ENCODE measurements at regions not wholly inside any gene's neighbourhood (a gene's known extent, or its start where the extent isn't known, plus 50 kb on each side); places are given as distances from the start of the nearest gene placed in this dataset.

- H3K9me3 Mint-ChIP-seq = peaks cover 6% of the 10 kb centered on the region
- no peak overlapping the region for H3K27ac Mint-ChIP-seq
- TF ChIP-seq, protein P1, sequence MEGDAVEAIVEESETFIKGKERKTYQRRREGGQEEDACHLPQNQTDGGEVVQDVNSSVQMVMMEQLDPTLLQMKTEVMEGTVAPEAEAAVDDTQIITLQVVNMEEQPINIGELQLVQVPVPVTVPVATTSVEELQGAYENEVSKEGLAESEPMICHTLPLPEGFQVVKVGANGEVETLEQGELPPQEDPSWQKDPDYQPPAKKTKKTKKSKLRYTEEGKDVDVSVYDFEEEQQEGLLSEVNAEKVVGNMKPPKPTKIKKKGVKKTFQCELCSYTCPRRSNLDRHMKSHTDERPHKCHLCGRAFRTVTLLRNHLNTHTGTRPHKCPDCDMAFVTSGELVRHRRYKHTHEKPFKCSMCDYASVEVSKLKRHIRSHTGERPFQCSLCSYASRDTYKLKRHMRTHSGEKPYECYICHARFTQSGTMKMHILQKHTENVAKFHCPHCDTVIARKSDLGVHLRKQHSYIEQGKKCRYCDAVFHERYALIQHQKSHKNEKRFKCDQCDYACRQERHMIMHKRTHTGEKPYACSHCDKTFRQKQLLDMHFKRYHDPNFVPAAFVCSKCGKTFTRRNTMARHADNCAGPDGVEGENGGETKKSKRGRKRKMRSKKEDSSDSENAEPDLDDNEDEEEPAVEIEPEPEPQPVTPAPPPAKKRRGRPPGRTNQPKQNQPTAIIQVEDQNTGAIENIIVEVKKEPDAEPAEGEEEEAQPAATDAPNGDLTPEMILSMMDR (IDR thresholded peaks at IDR 0.05; ENCODE audit: unreplicated experiment) = no peak
- H3K4me1 Mint-ChIP-seq = peaks cover 2% of the 10 kb centered on the region
- peaks cover 26% of the 10 kb centered on the region for H3K27me3 Mint-ChIP-seq (ENCODE audit: low read depth)
- H3K4me3 Mint-ChIP-seq = no peak overlapping the region
- no peak for DNase-seq (ENCODE audit: low spot score in 2 of 2, unreplicated experiment in 2 of 2)
- no peaks in the 10 kb centered on the region for H3K36me3 Mint-ChIP-seq
Observed at GRCh38 chr4:74670583-74670982, 123.7 kb downstream of the BTC start.

- Mint-ChIP-seq H3K9me3 (peaks cover 6% of the 10 kb centered on the region), H3K4me3 (no peak overlapping the region), H3K27me3 (ENCODE audit: low read depth) (peaks cover 28% of the 10 kb centered on the region), H3K36me3 (no peaks in the 10 kb centered on the region), H3K4me1 (peaks cover 3% of the 10 kb centered on the region), H3K27ac (no peak overlapping the region)
- DNase-seq (ENCODE audit: low spot score in 2 of 2, unreplicated experiment in 2 of 2) = no peak
- TF ChIP-seq, protein P1 (IDR thresholded peaks at IDR 0.05; ENCODE audit: unreplicated experiment) = no peak
Observed at GRCh38 chr4:74671080-74671698, 123.1 kb downstream of the BTC start.

DNA sequence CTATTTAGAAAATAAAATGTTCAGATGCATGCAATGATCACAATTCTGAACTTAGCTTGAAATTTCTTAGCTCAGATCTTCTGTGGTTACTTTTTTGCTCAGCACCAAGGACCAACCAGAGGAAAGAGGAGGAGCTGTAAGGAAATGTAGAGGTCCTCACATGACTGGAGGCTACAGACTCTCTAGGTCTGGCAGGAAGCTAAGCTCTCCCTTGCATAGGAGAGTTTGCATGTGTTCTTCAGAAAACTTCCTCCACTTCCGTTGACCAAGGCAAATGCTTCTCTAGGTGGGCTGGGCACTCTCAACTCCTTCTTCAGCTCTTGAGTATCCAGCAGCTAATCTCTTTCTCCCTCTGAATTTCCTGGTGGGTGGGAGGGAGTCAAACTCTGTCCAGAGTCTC, 119.6 kb downstream of the BTC start:
- no peak for DNase-seq (ENCODE audit: low spot score in 2 of 2, unreplicated experiment in 2 of 2)
- Mint-ChIP-seq H3K9me3 (peaks cover 9% of the 10 kb centered on the region), H3K36me3 (no peaks in the 10 kb centered on the region), H3K27ac (no peak overlapping the region), H3K4me1 (peaks cover 3% of the 10 kb centered on the region), H3K27me3 (ENCODE audit: low read depth) (peaks cover 36% of the 10 kb centered on the region), H3K4me3 (no peak overlapping the region)
- TF ChIP-seq, protein P1 (IDR thresholded peaks at IDR 0.05; ENCODE audit: unreplicated experiment) = no peak

- peaks cover 36% of the 10 kb centered on the region for H3K27me3 Mint-ChIP-seq (ENCODE audit: low read depth)
- DNase-seq (ENCODE audit: low spot score in 2 of 2, unreplicated experiment in 2 of 2) = no peak
- no peaks in the 10 kb centered on the region for H3K36me3 Mint-ChIP-seq
- H3K9me3 Mint-ChIP-seq = peaks cover 17% of the 10 kb centered on the region
- no peak overlapping the region for H3K27ac Mint-ChIP-seq
- H3K4me1 Mint-ChIP-seq = peaks cover 3% of the 10 kb centered on the region
- H3K4me3 Mint-ChIP-seq = no peak overlapping the region
- TF ChIP-seq, protein P1 (IDR thresholded peaks at IDR 0.05; ENCODE audit: unreplicated experiment) = peak; percentile 68
Observed at GRCh38 chr4:74675673-74676279, 118.5 kb downstream of the BTC start.

- Mint-ChIP-seq H3K27me3 (ENCODE audit: low read depth) (peaks cover 6% of the 10 kb centered on the region), H3K4me3 (no peak overlapping the region), H3K27ac (no peak overlapping the region), H3K36me3 (no peaks in the 10 kb centered on the region), H3K4me1 (peaks cover 3% of the 10 kb centered on the region), H3K9me3 (peaks cover 19% of the 10 kb centered on the region)
- no peak for DNase-seq (ENCODE audit: low spot score in 2 of 2, unreplicated experiment in 2 of 2)
- TF ChIP-seq, protein P1 (IDR thresholded peaks at IDR 0.05; ENCODE audit: unreplicated experiment) = no peak
Observed at GRCh38 chr4:74682567-74683359, 111.6 kb downstream of the BTC start.
